ENCODE measurements at regions not wholly inside any gene's neighbourhood (a gene's known extent, or its start where the extent isn't known, plus 50 kb on each side); places are given as distances from the start of the nearest gene placed in this dataset.

DNA sequence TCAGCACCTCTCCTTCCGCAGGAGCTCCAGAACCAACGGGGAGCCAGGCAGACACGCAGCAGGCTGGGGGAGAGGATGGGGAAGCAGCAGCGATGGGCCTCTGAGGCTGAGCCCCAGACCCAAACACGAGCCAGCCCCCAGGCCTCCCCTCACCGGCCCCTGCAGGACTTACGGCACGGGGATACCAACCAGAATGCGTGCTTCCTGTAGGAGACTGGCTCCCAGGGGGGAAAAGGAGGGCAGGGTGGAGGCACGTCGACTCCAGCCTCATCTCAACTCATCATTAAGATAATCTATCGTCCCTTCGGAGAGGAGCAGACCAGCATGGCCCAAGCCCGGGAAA is 495.1 kb upstream of the MYT1L start:
- DNase-seq, result no peak

DNA sequence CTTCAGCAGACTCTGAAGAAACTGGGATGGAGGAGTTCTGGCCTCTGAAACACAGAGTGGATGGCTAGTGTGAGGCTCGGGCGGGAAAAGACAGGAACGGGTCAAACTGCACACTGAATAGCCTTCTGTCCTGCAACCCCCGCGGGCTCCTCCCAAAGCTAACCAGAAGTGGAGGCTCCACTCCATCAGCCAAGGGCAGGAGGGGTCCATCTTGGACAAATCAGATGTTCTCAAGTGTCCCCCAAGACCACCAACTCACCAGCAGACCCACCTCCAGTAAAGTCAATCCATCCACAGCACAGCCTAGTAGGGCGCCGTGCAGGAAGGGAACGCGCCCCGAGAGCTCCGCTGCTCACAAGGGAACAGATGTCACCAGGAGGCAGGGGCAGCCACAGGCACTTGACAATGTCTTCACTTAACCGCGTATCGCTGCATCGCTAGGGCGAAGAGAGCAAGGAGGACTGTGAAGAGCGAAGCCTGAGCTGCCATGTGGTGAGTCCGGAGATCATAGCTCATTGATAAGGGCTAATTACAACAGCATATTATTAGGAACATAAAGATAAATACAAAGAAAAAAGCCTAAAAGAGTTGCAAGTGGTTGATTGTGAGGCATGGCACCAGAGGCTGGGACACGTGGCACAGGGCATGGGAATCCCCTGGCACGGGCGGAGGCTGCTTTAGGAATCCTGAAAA is 494.6 kb upstream of the MYT1L start:
- DNase-seq, result no peak

DNA sequence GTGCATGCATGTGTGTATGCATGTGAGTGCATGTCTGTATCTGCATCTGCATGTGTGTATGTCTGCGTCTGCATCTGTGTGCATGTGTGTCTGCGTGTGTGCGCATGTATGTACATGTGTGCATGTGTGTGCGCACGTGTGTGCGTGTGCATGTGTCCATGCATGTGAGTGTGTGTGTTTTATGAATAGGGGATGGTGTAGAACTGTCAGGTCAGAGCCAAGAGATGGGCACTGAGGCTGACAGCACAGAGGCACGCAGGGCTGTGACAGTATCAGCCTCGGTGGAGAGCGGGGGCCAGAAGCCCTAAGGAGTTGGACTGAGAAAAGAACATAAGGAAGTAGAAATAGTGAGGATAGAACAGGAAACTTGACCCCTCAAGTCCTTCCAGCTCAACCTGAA is 494.0 kb upstream of the MYT1L start:
- no peak for DNase-seq

DNA sequence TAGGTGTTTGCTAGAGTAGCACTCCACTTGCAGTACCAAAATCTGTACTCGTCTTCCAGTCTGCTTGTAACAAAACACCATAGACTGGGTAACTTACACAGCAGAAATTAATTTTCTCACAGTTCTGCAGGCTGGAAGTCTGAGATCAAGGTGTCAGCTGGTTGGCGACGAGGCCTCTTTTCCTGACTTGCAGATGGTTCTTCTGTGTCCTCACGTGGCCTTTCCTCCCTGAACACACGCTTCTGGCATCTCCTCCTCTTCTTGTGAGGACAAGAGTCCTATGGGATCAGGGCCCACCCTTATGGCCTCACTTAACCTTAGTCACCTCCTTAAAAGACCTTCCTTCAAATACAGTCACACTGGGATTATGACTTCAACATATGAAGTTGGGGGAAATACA is 493.5 kb upstream of the MYT1L start:
- DNase-seq, result no peak

DNA sequence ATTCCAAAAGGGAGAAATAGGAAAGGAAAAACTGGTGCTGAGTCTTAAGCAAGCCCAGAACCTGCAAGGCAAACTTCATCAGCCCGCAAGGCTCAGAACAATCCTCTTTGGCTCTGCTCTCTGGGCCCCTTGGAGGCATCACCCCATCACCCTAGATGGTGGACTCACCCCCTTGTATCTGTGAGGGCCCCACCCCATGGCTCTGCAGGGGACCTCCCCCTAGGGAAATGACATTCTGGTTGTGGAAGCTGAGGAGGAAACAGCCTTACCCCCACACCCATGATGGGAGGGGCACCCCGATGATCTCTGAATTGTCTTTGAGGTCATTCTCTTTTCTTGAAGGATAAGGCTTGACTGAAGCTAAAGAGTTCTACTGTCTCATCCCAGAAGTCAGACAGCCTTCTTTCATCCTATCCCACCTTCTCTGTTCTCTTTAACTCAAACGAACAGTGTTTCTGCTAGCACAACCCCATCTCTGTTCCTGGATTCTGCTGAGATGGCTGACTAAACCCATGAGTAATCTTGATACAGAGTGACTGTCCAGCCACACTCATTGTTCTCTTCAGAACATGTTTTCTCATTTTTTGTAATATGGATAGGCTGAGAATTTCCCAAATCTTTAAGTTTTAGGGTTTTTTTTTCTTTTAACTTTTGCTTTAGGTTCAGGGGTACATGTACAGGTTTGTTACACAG is 492.1 kb upstream of the MYT1L start:
- no peak for DNase-seq

DNA sequence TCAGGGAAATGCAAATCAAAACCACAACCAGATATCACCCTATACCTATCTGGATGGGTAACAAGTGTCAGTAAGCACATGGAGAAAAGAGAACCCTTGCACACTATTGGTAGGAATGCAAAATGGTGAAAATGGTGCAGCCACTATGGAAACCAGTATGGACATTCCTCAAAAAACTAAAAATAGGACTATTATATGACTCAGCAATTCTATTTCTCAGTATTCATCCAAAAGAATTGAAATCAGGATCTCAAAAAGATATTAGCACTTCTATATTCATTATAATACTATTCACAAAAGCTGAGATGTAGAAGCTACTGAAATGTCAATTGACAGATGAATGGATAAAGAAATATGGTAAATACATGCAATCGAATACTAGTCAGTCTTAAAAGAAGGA is 491.1 kb upstream of the MYT1L start:
- DNase-seq, result no peak

DNA sequence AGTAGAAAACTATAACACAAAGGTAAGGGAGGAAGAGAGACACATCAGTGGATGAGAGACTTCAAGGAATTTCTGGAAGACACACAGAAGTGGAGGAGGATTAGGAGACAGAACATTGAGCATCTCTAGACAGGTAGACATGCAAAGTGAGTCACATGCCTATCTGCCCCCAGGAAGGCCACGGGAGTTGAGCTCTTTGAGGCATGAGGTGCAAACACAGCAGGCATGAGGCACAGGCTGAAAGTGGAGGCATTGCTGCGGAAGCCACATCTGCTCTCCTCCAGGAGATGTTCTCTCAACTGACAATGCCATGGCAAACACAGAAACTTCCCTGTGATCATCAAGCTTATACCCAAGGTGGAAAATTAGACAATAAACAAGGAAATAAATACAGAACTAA is 481.6 kb upstream of the MYT1L start:
- no peak for DNase-seq

DNA sequence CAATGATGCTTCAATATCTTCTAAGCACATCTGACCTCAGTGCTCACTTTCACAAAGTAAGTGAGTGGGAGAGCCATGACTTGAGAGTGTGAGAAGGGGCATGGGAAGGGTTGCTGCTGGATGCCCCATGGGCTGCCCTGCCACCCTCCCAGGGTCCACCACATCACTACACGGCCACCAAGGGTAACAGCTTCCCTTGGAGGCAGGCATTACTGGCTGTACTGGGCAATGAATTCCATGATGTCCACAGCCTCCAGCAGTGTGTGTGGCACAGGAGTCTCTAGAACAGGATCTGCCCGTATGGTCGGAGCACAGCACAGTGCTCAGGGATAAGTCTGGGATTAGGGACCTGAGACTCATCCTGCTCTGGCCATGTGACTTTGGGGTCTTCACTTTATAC is 481.0 kb upstream of the MYT1L start:
- DNase-seq, result no peak

DNA sequence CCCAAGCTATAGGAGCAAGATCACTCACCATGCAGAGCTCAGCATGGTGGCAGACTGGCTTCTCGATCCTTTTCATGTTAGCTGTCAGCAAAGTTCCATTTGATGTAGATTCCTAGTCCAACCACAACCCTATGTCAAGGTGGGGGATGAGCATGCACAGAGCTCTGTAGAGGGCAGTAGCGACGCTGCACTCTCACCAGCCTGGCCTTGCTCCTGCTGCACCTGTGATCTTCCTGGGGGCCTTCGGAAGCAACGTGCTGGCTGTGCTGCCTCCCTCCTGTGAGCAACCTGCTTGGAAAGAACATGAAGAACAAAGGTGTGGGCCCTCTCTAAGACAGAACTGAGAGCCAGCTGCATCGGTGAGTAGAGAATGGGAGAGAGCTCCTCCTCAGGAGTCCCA is 479.4 kb upstream of the MYT1L start:
- DNase-seq, result no peak

DNA sequence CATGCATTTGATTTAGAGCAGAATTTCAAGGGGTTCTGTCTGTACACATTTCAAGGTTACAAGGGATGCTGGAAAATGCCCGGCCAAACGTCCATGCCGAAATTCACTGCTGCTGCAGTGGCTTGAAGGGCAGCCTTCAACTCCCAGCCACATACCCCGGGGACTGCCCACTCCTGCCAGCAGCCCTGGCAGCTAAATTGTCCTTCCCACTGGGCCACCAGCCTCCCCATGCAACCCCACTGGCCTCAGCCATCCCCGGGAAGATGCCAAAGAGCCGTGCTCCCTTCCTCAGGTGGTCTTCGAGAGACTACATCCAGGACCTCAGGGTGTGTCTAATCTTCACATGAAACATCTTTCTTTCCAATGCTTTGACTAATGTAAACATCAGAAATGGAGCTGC is 478.7 kb upstream of the MYT1L start:
- DNase-seq, result no peak

DNA sequence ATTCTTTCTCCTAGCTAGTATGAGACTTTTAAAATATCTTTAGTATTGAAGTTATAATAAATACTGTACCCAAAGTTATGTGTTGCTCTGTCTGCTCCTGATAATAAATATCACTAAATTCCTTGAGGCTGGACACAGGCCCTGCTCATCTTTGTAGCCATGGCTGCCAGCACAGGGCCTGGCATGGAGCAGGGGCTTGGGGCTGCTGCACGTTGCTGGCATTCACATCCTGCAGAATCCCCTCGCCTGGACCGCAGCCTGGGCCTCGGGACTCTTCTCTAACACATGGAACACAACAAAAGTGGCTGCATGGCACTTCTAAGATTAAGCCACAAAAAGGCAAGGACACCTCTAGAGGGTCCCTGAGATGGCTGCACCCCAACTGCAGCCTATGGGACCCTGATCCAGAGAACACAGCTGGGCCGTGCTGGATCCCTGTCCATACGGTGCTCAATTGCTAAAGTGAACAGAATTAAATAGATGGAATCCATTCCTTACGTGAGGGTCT is 477.5 kb upstream of the MYT1L start:
- DNase-seq, result no peak

DNA sequence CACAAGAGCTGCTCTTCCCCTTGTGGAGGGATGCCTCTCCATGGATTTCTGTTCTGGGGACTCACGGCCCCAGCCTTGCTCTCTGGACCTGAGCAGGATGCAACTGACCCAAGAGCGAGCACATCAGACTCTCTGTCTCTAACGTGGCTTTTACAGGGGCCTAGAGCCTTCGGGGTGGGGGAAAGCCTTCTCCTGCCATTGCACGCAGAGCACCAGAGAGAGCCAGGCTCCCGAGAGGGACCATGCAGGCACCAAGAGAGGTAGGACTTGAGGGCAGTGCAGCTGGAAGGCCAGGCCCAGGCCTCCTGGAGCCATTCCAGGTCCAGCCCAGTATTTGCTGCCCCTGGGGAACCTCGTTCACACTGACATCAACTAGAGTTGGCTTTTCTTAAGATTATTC is 475.6 kb upstream of the MYT1L start:
- no peak for DNase-seq

DNA sequence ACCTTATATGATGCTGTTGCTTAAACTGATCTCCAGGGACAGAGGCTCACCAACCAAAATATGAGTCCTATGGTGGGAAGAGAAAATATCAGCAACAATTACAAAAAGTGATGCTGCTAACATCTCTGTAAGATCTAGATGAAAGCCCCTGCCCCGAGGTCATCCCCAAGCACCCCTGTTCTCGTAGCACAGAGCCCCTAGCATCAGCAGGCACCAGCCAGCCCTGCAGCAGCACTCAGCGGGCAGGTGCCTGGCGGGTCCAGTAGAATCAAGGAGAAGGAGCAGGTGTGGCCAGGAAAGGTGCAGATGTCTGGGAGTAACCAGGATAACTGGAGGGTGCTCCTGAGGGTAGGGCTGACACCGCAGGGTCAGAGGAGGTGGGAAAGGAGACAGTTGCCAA is 474.2 kb upstream of the MYT1L start:
- DNase-seq, result no peak

DNA sequence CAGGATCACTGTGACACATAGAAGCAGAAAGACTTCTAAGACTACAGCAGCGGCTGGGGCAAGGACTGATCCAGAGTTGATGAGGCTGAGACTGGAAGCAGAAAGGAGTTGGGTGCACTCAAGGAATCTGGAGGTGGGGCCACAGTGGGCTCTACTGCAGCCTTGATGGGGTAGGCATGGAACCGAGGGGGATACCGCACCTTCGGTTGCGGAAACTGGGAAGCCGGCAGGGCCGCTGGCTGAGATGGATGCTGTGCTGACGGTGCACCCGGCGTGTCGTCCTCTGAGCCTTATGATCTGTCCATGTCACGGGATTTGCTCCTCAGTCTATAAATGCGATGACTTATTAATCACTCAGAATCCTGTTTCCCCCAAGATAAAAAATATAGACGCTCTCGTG is 473.5 kb upstream of the MYT1L start:
- no peak for DNase-seq

DNA sequence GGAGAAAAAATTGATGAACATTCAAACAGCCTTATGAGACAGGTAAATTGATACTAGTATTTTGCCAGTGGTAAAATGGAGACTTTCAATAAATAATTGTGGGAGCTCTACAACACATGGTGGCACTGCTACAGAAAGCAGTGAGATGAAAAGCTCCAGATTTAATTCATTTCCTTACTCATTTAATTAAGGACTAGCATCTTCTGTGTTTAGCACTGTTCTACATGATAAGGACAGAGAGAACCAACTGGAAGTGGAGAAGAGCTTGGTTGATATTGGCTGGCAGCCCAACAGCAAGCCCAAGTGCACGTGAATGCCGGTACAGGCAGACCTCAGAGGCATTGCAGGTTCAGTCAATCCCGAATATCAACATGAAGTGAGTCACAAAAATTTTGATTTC is 470.4 kb upstream of the MYT1L start:
- DNase-seq, result no peak

DNA sequence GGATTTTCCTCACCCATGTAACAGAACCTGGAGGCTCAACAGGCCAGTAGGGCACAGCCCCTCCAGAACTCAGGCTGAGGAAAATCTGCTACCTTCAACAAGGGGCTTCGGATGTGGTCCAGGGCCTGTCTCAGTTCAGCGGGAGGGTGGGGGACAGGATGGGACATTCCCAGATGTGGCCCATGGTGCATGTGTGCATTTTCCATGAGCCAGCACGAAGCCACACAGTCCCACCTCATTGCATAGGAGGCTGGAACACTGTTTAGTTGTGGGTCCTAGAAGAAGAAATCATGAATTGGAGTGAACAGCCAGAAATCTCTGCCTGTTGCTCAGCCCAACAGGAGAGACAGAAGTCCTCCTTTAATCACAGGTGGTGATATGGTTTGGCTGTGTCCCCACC is 469.6 kb upstream of the MYT1L start:
- DNase-seq, result no peak

DNA sequence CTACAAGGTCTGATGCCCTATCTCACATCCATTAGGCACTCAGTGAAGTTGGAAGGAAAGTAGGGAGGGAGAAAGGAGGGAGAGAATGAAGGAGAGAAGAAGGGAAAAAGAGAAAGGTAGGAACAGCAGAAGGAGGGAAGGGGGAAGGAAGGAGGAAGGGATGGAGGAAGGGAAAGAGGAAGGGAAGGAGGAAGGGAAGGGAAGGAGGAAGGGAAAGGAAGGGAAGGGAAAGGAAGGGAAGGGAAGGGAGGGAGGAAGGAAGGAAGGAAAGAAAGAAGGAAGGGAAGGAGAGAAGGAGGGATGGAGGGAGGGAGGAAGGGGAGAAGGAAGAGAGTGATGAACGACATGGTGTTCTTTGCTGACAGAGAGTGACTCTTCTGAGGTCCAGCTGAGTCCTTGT is 468.9 kb upstream of the MYT1L start:
- DNase-seq, result no peak

DNA sequence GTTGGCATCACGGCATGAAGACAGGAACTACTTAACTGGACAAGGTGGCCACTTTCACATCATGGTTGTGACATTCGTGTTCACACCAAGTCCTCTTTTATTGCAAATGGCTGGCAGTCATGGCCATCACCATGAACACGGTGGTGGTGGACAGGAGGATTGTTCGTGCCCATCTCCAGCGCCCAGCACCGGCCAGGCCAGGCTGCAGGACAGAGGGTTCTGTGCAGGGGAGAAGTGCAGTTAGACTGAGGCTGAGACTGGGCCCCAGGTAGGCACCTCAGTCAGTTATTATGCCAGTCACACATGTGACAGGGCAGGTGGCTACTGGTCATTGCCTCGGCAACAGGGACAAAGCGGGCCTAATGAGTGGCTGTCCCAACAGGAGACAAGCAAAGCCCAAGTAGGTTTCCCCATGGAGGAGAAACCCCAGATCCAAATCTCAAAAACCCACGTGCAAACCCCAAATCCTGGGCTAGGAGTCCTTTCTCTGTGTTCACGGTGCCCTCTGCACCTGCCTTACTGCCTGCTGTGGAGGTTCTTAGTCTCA is 468.1 kb upstream of the MYT1L start:
- no peak for DNase-seq

DNA sequence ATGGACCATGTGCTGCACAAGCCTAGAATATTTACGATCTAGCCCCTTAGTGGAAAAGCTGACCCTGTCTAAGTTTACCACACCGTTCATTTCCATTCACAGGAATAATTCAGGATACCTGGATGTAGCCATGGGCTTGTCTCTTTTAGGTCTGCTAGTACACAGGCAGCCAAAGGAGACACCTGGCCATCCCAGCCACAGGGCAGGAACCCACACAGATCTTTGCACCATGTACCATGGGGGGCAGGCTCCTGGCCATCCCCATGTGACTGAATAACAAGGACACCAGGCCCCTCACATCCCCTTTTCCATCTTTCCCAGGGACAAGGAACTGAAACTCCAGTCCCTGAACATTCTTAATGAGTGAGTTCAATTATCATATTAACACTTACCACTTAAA is 467.3 kb upstream of the MYT1L start:
- no peak for DNase-seq

DNA sequence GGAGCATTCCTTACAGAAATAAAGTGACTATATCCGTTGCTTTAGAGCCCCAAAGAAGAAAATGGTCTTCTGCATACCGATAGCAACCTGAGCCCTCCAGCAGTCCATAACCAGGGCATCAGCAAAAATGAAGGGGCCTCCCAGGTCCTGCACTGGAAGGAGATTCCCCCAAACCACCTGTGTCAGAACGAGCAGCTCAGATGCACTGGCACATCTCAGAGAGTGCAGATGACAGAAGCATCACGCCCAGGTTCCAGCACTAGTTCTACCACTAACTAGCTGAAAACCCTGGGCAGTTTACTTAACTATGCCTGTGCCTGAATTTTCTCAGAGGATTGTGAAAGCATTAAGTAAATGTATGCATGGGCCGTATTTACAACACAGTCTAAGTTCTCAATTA is 466.7 kb upstream of the MYT1L start:
- no peak for DNase-seq

DNA sequence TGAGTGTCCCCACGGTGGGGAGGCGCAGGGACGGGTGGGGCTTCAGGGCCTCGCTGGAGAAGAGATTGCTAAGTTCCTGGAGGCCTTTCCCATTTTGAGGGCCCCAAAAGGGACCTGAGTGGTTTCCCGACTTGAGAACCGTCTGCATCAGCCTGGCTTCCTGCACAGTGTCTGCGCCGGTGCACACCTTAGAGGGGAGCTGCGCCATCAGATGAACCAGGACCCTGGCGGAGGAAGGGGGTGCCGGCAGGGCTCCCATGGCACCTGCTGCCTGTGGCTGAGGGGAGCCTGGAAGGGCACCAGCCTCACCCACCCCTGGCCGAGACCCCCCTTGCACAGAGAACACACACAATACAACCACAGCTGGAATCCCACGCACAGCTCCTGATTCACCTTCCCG is 465.1 kb upstream of the MYT1L start:
- no peak for DNase-seq

DNA sequence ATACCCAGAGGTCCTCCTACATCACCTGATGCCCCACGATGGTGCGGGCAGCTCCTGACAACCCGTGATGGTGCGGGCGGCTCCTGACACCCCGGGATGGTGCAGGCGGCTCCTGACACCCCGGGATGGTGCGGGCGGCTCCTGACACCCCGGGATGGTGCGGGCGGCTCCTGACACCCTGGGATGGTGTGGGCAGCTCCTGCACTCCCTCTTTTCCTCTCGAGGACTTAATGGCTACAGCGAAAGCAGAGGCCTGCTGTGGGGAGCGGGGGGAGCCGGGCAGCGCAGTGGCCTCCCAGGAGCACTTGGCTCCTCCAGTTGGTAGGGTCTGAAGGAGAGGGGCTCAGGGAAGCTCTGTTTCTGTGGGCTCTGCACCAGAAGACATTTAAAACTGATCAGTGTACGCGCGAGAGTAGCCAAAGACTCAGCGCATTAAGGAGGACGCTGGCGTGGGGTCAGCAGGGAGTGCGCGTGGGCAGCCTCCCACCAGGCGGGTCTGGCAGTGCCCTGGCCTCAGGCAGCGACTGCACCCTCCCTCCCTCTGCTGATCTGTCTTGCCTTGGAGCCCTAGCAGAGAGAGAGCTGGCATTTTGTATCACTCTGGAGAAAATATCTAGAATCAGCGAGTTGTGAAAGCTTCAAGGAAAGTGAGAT is 464.5 kb upstream of the MYT1L start:
- DNase-seq, result no peak

DNA sequence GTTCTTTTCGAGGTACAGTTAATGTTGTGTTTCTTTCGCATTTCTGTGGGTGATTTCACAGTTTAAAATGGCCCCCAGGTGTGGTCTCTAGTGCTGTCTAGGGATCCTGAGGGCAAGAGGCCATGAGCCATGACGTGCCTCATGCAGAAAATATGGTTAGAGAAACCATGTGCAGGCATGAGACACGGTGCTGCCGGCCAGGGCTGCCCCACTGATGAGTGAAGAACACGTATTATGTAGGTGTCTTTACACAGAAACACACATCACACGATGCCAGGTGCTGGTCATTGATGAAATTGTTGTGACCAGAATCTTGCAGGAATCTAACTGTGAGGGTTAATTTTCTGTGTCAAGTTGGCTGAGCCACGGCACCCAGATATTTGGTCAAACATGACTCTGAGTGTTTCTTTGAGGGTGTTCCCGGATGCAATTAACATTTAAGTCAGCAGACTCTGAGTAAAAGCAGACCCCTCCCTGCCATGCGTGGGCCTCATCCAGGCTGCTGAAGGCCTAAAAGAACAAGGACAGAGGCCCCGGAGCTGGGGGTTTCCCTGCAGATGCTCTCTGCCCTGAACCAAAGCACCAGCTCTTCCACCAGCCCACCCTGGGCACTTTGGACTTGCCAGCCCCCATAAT is 463.0 kb upstream of the MYT1L start:
- no peak for DNase-seq
